Activated naive CD8-positive, alpha-beta T cell (primary cell): ENCODE measurements at regions not wholly inside any gene's neighbourhood (a gene's known extent, or its start where the extent isn't known, plus 50 kb on each side); places are given as distances from the start of the nearest gene placed in this dataset.

Source experiments
- H3K27ac Mint-ChIP-seq: one replicate; pipeline ENCODE4 v1.8.0; 2021; ENCODE audit warnings: mixed read lengths
- H3K27me3 Mint-ChIP-seq: one replicate; pipeline ENCODE4 v1.8.0; 2021; ENCODE audit warnings: mixed read lengths
- H3K36me3 Mint-ChIP-seq: one replicate; pipeline ENCODE4 v1.8.0; 2021; ENCODE audit warnings: mixed read lengths
- H3K4me1 Mint-ChIP-seq: one replicate; pipeline ENCODE4 v1.8.0; 2021; ENCODE audit warnings: low read depth, mixed read lengths
- H3K4me3 Mint-ChIP-seq: one replicate; pipeline ENCODE4 v1.8.0; 2021; ENCODE audit warnings: mild to moderate bottlenecking, mixed read lengths
- H3K9me3 Mint-ChIP-seq: one replicate; pipeline ENCODE4 v1.8.0; 2021; ENCODE audit warnings: low read depth, mixed read lengths

DNA sequence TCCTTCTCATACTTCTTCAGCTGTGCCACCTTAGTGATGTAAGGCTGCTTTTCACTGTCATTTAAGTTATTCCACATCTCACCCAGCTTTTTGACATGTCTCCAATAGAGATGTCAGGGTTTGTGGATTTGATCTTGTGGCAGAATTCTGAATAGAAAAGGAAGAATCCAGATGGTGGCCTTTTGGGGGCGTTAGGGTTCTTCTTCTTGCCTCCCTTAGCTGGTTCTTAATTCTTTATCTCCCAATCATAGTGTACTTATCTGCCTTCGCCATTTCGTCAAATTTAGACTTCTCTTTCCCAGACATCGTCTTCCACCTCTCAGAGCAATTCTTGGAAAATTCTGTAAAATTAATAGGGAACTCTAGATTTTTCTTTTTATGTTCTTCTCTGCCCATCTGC lies 422.9 kb downstream of the GJA1 start:
- no peaks in the 10 kb centered on the region for H3K9me3 Mint-ChIP-seq
- no peaks in the 10 kb centered on the region for H3K4me1 Mint-ChIP-seq
- H3K27me3 Mint-ChIP-seq = no peaks in the 10 kb centered on the region
- no peaks in the 10 kb centered on the region for H3K36me3 Mint-ChIP-seq
- no peak overlapping the region for H3K27ac Mint-ChIP-seq
- no peak overlapping the region for H3K4me3 Mint-ChIP-seq

DNA sequence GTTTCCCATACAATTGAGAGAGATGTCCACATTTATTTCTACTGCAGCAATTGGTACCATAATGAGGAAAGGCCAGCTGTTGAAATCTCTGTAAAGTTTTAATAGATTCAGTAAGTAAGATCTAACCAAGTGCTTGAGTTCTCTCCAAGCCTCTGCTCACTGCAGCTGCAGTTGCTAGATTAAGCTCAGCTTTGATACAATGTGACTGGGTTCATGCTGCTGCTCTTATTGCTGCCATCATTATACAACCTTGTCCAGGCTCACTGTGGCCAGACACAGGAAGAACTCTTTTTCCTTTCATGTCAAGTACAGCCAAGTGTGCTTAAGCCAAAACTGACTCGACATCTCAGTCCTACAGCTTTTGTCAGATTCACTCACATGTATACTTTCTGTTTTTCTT lies 423.5 kb downstream of the GJA1 start:
- Mint-ChIP-seq H3K27me3 (no peaks in the 10 kb centered on the region), H3K4me3 (no peak overlapping the region), H3K36me3 (no peaks in the 10 kb centered on the region), H3K9me3 (no peaks in the 10 kb centered on the region), H3K27ac (no peak overlapping the region), H3K4me1 (no peaks in the 10 kb centered on the region)

DNA sequence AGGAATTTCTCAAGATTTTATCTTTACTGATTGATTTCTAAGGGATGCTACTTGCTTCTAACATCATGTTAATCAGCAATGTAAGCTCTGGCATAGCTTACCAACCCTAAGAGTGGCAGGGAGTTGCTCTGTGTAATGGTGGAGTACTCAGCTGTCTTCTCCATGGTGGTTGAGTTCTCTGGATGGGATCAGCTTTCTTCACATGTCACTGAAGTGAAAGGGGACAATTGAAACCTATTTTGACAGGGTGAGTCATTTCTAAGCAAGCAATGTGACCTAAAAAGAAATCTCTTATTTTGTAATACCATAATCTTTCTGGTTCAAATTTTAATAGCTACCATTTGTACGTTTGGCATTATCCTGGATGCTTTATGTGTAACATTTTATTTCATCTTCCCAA lies 430.4 kb downstream of the GJA1 start:
- Mint-ChIP-seq H3K27me3 (peaks cover 1% of the 10 kb centered on the region), H3K4me1 (no peaks in the 10 kb centered on the region), H3K4me3 (no peak overlapping the region), H3K9me3 (no peaks in the 10 kb centered on the region), H3K36me3 (no peaks in the 10 kb centered on the region), H3K27ac (no peak overlapping the region)

DNA sequence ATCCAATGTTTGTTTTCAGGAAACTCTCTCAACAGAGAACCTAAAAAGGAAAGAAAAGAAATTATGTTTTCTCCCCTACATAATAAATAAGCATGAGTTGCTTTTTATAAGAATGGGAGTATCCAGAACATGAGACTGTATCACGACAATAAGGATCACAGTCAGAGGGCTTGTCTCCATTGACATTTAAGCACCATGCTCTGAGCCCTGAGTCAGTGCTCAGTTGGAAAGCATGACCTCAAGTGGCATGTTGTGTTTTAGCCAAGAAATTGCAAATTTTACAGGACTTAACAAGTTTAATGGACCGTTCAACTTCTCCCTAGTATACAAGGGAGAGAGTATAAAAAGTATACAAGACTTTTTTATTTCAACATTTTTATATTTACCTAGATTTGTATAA lies 431.6 kb downstream of the GJA1 start:
- Mint-ChIP-seq H3K27me3 (peaks cover 1% of the 10 kb centered on the region), H3K4me3 (no peak overlapping the region), H3K27ac (no peak overlapping the region), H3K4me1 (no peaks in the 10 kb centered on the region), H3K36me3 (no peaks in the 10 kb centered on the region), H3K9me3 (no peaks in the 10 kb centered on the region)

DNA sequence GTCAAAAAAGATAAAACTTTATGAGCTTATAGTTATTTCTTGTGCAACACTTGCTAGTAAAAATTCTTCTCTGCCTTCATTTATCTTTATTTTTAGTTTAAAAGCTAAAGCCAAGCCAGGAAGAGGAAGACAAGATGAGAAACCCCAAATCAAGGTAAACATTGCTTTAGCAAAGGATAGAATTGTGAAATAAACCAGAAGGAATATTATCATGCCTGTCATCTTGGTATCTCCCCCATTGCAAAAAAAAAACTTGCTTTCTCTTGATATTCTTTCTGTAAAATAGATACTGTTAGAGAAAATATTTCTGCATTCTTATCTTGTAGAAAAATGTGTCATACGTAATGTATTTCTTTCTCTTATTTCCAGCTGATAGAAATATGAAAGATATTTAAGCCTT lies 432.8 kb downstream of the GJA1 start:
- Mint-ChIP-seq H3K36me3 (no peaks in the 10 kb centered on the region), H3K9me3 (no peaks in the 10 kb centered on the region), H3K4me3 (no peak overlapping the region), H3K4me1 (no peaks in the 10 kb centered on the region), H3K27ac (no peak overlapping the region), H3K27me3 (peaks cover 6% of the 10 kb centered on the region)

DNA sequence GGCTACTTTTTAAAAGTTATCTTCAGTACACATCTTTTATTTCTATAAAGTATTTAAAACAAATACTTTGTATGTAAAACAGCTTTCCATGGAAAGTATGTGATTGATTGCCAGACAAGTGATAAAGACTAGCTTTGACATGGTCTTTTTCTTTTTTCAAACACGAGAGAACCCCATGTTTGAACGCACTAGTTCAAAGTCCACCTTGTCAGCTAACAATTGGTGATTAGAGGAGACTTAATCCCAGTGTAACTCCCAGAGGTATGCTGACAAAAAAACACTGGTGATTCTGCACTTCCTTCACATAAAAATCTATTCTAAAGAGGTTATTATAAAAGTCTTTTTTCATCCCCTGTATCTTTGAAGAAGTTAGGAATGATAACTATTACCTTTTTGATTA lies 438.1 kb downstream of the GJA1 start:
- H3K36me3 Mint-ChIP-seq = no peaks in the 10 kb centered on the region
- H3K9me3 Mint-ChIP-seq = no peaks in the 10 kb centered on the region
- peaks cover 6% of the 10 kb centered on the region for H3K27me3 Mint-ChIP-seq
- H3K4me3 Mint-ChIP-seq = no peak overlapping the region
- H3K27ac Mint-ChIP-seq = no peak overlapping the region
- H3K4me1 Mint-ChIP-seq = no peaks in the 10 kb centered on the region

DNA sequence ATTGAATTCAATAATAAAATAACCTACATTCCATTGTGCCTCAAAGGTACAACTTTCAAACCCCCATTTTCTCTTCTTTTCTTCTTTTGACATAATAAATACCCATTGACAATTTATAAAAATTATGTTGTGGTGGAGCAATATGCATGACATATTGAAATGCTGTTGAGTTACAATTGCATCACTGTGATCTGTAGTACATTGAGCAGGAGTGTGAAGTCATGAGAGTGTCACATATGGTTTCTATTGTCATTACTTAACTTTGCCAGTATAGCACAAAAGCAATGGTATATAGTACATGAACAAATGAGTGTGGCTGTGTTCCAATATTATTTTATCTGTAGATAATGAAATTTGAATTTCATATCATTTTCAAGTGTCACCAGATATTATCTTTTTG lies 441.3 kb downstream of the GJA1 start:
- Mint-ChIP-seq H3K27me3 (peaks cover 4% of the 10 kb centered on the region), H3K4me3 (no peak overlapping the region), H3K4me1 (no peaks in the 10 kb centered on the region), H3K27ac (no peak overlapping the region), H3K36me3 (no peaks in the 10 kb centered on the region), H3K9me3 (no peaks in the 10 kb centered on the region)

DNA sequence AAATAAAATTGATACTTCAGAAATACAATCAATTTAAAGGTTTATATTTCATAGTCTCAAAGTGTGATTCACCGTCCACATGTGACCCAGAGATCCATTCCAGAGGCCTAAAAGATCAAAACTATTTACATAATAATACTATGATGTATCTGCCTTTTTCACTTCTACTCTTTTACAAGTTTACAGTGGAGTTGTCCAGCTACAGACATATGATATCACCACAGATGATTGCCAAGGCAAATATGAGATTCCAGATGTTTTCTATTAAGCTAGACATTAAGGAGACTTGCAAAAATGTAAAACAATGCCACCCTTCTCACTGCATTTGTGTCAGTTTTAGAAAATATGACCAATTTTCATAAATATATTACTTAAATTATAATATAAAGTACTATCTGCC lies 443.7 kb downstream of the GJA1 start:
- no peaks in the 10 kb centered on the region for H3K9me3 Mint-ChIP-seq
- no peaks in the 10 kb centered on the region for H3K4me1 Mint-ChIP-seq
- no peaks in the 10 kb centered on the region for H3K27me3 Mint-ChIP-seq
- H3K36me3 Mint-ChIP-seq = no peaks in the 10 kb centered on the region
- no peak overlapping the region for H3K4me3 Mint-ChIP-seq
- no peak overlapping the region for H3K27ac Mint-ChIP-seq

DNA sequence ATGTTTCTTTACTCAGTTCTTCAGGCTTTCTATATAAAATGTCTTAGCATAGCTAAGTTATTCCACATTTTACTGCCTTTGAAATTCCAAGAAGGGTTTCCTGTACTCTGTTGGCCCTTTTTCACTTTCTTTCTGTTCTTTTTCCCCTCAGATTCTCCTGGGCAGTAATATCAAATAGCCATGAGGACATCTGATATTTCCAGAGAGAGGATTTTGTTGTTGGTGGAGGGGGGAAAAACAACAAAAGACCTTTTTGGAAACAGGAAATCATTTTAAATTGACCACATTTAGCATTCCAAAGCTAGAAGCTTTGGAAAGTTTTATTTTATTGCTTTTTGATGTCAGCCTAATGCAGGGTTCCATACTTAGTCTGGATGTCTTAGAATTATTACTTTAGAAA lies 445.4 kb downstream of the GJA1 start:
- H3K9me3 Mint-ChIP-seq = no peaks in the 10 kb centered on the region
- no peaks in the 10 kb centered on the region for H3K36me3 Mint-ChIP-seq
- H3K4me1 Mint-ChIP-seq = no peaks in the 10 kb centered on the region
- H3K27me3 Mint-ChIP-seq = peaks cover 2% of the 10 kb centered on the region
- H3K4me3 Mint-ChIP-seq = no peak overlapping the region
- H3K27ac Mint-ChIP-seq = no peak overlapping the region

DNA sequence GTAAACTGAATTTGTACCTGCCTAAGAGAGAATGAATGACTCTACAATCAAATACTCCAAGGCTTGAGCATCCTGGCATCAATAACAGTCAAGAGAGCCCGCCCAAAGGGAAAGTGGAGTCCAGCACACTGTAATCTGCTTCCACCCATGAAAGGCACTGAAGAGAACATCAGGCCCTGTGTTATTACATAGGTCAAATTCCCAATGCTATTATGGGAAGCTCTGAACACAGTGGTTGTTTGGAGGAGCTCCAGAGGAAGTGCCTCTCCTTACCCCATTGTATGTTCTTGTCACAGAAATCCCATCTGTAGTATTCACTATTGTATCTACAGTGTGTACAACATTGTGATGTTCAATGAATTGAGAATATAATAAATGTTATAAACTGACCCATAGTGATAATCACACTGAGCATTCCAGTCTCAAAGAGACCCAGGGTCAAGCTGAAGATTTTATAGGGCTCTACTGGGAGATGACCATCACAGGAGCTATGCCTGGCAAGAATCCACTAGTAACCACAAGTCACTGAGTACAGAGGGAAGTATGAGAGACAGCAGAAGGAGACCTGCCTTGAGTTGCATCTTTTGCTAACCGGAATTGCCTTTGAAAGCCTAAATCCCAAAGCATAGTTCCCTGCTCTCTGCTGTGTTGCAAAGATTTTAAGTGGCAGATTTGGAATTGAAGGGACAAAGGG lies 446.7 kb downstream of the GJA1 start:
- Mint-ChIP-seq H3K27ac (no peak overlapping the region), H3K27me3 (peaks cover 2% of the 10 kb centered on the region), H3K4me3 (no peak overlapping the region), H3K9me3 (no peaks in the 10 kb centered on the region), H3K36me3 (no peaks in the 10 kb centered on the region), H3K4me1 (no peaks in the 10 kb centered on the region)

DNA sequence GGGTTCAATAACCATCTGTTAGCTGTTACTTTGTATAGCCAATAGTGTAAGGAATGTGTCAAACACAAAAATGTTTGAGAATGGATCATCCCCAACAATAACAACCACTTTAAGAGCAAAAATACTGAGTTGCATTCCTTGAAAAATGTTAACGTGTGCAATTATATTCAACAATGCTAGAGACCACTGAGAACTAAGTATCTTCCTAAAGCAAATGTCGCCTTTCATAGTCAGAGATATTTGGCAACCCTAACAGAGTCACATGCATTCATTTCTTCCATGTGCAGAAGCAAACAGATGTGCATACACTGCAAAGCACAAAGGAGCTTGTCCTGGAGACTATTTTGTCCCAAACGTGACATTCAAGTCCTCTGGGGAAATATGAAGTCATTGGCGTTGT lies 448.6 kb downstream of the GJA1 start:
- H3K4me1 Mint-ChIP-seq = no peaks in the 10 kb centered on the region
- H3K27me3 Mint-ChIP-seq = peaks cover 2% of the 10 kb centered on the region
- H3K4me3 Mint-ChIP-seq = no peak overlapping the region
- no peaks in the 10 kb centered on the region for H3K9me3 Mint-ChIP-seq
- no peaks in the 10 kb centered on the region for H3K36me3 Mint-ChIP-seq
- H3K27ac Mint-ChIP-seq = no peak overlapping the region

DNA sequence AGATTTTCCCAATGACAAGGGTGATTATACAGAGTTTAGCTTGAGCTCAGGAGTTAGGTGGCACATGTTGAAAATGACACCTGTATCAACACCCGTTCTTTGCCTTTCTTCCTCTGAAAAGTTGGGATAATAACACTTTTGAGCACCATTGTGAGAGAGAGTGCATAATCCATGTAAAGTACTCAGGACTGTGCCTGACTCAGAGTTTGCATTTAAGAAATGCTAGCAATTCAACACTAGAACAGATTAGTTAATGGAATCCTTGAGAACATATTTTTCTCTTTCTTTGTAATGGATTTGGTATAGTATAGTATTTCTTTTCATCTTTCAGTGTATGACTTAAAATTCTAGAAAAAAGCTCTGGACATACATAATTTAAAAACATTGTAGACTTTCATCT lies 449.2 kb downstream of the GJA1 start:
- no peaks in the 10 kb centered on the region for H3K9me3 Mint-ChIP-seq
- H3K4me1 Mint-ChIP-seq = no peaks in the 10 kb centered on the region
- H3K27ac Mint-ChIP-seq = no peak overlapping the region
- H3K36me3 Mint-ChIP-seq = no peaks in the 10 kb centered on the region
- H3K4me3 Mint-ChIP-seq = no peak overlapping the region
- peaks cover 2% of the 10 kb centered on the region for H3K27me3 Mint-ChIP-seq

DNA sequence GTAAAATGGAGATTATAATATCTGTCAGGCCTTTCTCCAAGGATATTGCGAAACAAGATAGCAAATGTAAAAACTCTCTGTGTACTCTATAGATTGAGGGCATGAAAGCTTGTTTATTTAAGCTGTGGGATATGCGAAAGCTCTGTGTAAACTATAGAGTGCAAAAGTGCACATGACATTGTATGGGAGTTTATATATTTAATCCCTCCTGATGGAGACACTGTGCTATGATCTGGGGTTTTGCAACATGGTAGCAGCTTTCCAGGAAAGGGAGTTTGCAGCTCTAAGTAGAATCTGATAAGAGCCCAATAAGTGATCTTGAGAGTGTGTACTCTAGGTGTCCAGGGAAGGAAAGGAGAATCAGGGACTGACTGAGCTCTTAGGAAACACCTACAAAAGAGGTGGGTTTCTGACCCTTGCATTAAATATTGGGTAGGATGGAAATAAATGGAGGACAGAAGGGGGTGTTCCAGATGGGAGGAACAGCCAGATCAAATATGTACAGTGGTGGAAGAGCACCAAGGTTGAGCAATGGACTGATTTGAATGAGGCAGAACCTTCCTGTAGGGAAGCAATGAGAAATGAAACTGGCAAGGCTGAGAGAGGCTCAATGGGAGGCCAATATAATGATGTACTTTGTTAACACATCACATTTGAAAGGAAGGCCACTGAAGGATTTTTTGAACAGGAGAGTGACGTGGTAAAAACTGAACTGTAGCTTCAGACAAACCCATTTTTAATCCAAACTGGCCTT lies 450.1 kb downstream of the GJA1 start:
- Mint-ChIP-seq H3K4me3 (no peak overlapping the region), H3K9me3 (no peaks in the 10 kb centered on the region), H3K4me1 (no peaks in the 10 kb centered on the region), H3K36me3 (no peaks in the 10 kb centered on the region), H3K27me3 (peaks cover 2% of the 10 kb centered on the region), H3K27ac (no peak overlapping the region)

DNA sequence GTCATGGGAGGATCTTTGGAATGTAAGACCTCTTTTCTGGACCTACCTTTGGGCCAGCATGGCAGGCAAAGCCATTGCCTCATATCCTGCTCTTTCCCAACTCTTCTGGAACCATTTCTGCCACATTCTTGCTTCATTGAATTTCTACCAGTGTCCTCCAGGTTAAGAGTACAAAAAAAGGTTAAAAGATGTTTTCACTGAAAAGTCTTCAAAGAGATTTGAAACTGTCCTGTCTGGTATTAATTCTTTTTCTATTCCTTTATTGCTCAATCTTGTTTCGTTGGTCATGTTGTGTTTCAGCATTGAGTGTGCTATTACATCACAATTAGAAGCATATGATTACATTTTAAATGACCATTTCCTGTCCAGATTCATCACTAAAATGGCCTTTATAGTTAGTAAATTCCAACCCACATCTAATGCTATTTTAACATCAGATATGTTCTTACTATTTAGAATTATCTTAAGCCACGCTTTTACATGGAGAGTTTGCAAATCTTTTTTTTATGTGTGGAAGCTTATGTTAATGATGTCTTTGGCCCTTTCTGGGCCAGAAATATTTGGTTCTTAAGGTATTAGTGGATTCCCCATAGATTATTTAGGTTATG lies 450.9 kb downstream of the GJA1 start:
- Mint-ChIP-seq H3K4me1 (no peaks in the 10 kb centered on the region), H3K27me3 (peaks cover 2% of the 10 kb centered on the region), H3K36me3 (no peaks in the 10 kb centered on the region), H3K9me3 (no peaks in the 10 kb centered on the region), H3K4me3 (no peak overlapping the region), H3K27ac (peak overlapping the region; percentile 22)

DNA sequence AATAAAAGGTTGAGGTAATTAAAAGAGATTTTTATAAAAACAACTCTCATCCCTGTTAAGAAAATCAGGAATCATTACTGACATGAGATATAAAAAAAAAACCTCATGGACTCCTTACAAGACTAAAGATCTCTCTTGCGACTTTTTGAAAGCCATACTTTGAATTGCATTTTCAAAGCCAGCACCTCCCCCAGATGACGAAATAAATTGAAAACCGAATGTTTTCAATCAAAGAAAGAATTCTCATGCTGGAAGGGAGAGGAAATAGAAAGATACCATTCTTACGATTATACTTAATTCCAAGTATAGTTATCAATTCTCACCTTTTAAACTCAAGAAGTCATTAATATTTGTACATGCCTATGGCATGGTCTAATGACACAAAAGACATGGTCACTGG lies 452.3 kb downstream of the GJA1 start:
- Mint-ChIP-seq H3K36me3 (no peaks in the 10 kb centered on the region), H3K27ac (no peak overlapping the region), H3K27me3 (peaks cover 2% of the 10 kb centered on the region), H3K4me1 (no peaks in the 10 kb centered on the region), H3K4me3 (no peak overlapping the region), H3K9me3 (no peaks in the 10 kb centered on the region)
